Body of pancreas (tissue), 4 donors: ENCODE measurements at regions not wholly inside any gene's neighbourhood (a gene's known extent, or its start where the extent isn't known, plus 50 kb on each side); places are given as distances from the start of the nearest gene placed in this dataset.

Experiments
- CTCF ChIP-seq, 7 experiments: fragments of 450-650 bp in 4 of 7; fragments of 200-600 bp in 3 of 7; sonication (generic) in 3 of 7; IDR thresholded peaks; one replicate each; pipeline ENCODE4 v1.5.1; 2016 to 2019; ENCODE audit warnings: antibody characterized with exemption in 7 of 7
- POLR2A ChIP-seq, 3 donors: fragments of 450-650 bp; IDR thresholded peaks; one replicate each; pipeline ENCODE4 v1.6.1; 2016; ENCODE audit warnings: antibody characterized with exemption in 3 of 3, mild to moderate bottlenecking in 2 of 3

- no peak for TF ChIP-seq CTCF (IDR thresholded peaks at IDR 0.05)
- TF ChIP-seq POLR2A (IDR thresholded peaks at IDR 0.05): no peak
Measured at GRCh38 chr1:186566140-186566855, 105.4 kb upstream of the PDC start.
